Stimulated activated CD4-positive, alpha-beta T cell treated with anti-CD3 and anti-CD28 coated beads, Interleukin-4, amount 100 ng/mL, for 1 hour (primary cell): ENCODE measurements at regions not wholly inside any gene's neighbourhood (a gene's known extent, or its start where the extent isn't known, plus 50 kb on each side); places are given as distances from the start of the nearest gene placed in this dataset.

Source experiments
- DNase-seq: peaks from one replicate; pipeline ENCODE4 v3.0.0-alpha.2; 2020

- DNase-seq, result no peak
These were observed 325.1 kb downstream of the RRAGC start for GRCh38 chr1:38534473-38534823.

GRCh38 chr1:38533772-38534472, 325.6 kb downstream of the RRAGC start:
- DNase-seq, result no peak

GRCh38 chr1:38530957-38531356, 328.6 kb downstream of the RRAGC start:
- no peak for DNase-seq

- DNase-seq, result no peak
These were observed 329.6 kb downstream of the RRAGC start for GRCh38 chr1:38529946-38530345.

- DNase-seq, result no peak
These were observed 330.2 kb downstream of the RRAGC start for GRCh38 chr1:38529391-38529790.

- no peak for DNase-seq
These were observed 330.9 kb downstream of the RRAGC start for GRCh38 chr1:38528623-38529022.

- peak; percentile 43 for DNase-seq
These were observed 332.1 kb downstream of the RRAGC start for GRCh38 chr1:38527373-38527966.

- DNase-seq, result no peak
These were observed 333.5 kb downstream of the RRAGC start for GRCh38 chr1:38526046-38526445.

- no peak for DNase-seq
These were observed 334.1 kb downstream of the RRAGC start for GRCh38 chr1:38525343-38526043.

- no peak for DNase-seq
These were observed 335.4 kb downstream of the RRAGC start for GRCh38 chr1:38524025-38524641.

- DNase-seq, result no peak
These were observed 336.0 kb downstream of the RRAGC start for GRCh38 chr1:38523568-38523939.

GRCh38 chr1:38522915-38523567, 336.5 kb downstream of the RRAGC start:
- DNase-seq, result no peak

- DNase-seq, result no peak
These were observed 343.0 kb downstream of the RRAGC start for GRCh38 chr1:38516560-38516959.

GRCh38 chr1:38512789-38513188, 346.8 kb downstream of the RRAGC start:
- DNase-seq, result no peak

GRCh38 chr1:38512024-38512767, 347.4 kb downstream of the RRAGC start:
- DNase-seq, result no peak

- DNase-seq, result no peak
These were observed 351.3 kb downstream of the RRAGC start for GRCh38 chr1:38508232-38508631.

- no peak for DNase-seq
These were observed 352.0 kb downstream of the RRAGC start for GRCh38 chr1:38507563-38507962.

GRCh38 chr1:38505944-38506343, 353.6 kb downstream of the RRAGC start:
- DNase-seq, result no peak

- no peak for DNase-seq
These were observed 356.8 kb downstream of the RRAGC start for GRCh38 chr1:38502758-38503157.

GRCh38 chr1:38500891-38501290, 358.7 kb downstream of the RRAGC start:
- no peak for DNase-seq

- no peak for DNase-seq
These were observed 359.2 kb downstream of the RRAGC start for GRCh38 chr1:38500352-38500751.

- DNase-seq, result no peak
These were observed 360.9 kb downstream of the RRAGC start for GRCh38 chr1:38498686-38499085.
